ENCODE measurements at regions not wholly inside any gene's neighbourhood (a gene's known extent, or its start where the extent isn't known, plus 50 kb on each side); places are given as distances from the start of the nearest gene placed in this dataset.

DNA sequence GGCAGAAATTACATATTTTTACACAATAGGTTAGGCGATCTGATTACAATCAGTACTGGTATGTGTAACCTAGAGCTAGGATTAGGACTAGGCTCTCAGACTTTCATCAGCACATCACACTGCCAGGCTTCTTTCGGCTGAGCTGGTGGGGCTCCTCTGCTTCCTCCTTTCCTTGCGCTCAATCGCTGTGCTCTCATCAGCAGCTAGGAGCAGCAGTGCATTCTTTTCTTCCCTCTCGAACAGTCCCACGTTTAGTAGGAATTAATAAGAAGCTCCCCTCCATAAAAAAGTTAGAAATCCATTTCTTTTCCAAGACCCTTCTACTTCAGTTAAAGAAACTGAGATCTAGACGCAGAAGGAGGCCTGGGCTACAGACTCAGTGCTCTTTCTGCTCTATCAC, 350.4 kb downstream of the SPRY1 start:
- no peak for DNase-seq (ENCODE audit: low read depth)

DNA sequence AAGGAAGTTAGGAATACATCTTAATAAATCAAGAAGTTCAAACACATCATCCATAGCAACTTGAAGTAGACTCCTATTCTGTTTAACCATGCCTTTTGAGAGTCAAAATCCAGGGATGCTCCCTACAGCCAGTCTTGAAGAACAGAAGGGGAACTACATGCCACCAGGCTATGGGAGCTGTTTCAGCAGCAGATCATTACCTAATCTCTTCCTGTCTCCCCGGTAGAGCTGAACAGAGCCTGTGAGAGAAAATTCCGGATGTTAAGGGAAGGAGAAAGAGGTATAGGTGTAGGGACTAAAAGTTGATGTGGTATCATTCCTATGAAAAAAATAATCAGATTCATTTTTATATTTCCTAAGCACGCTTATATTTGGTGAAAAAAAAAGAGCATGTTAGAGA, 352.2 kb downstream of the SPRY1 start:
- no peak for DNase-seq (ENCODE audit: low read depth)

DNA sequence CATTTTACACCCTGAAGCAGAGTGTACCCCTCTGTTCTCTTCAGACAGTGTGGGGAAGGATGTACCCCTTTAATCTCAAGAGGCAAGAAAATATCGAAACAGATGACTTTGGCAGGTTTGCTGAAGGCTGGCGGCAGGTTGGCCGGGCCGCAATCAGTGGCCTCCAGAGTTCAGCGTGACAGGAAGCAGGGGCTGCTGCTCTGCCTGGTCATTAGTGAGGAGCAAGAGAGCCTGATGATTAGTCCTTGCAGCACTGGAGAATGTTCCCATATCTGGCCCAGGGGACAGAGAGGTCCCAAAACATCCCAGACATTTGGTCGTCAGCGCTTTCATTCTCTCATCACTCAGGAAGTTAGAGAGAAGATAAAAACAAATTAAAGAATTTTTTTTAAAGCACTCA, 352.8 kb downstream of the SPRY1 start:
- DNase-seq (ENCODE audit: low read depth) = no peak

DNA sequence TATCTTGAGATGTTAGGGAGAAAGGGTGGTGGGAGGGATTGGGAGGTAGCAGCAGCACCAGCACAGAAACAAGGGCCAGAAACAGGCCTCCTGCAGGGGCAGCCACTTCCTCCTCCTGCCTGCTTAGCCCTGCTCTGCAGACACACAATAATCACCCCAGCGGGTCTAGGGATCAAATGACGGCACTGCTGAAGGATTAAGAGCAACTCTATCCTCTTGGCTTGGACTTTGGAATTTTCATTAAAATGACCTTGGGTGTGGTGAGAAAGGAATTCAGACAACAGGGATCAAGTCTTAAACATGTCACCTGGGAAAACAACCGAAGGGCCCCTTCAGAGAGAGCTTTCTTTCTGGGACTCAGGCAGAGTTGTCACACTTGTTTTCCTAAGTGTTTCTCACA, 353.4 kb downstream of the SPRY1 start:
- no peak for DNase-seq (ENCODE audit: low read depth)

DNA sequence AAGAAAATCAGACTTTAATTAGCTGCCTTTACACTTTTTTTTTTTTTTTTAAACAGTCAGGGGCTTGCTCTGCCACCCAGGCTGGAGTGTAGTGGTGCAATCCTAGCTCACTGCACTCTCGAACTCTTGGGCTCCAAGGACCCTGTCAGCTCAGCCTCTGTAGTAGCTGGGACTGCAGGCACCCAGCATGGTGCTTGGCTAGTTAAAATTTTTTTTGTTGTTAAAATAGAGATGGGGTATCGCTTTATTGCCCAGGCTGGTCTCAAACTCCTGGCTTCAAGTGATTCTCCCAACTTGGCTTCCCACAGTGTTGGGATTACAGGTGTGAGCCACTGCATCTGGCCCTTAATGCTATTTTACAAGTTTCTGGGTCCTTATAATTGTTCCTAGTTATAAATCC, 359.1 kb downstream of the SPRY1 start:
- DNase-seq (ENCODE audit: low read depth) = no peak

DNA sequence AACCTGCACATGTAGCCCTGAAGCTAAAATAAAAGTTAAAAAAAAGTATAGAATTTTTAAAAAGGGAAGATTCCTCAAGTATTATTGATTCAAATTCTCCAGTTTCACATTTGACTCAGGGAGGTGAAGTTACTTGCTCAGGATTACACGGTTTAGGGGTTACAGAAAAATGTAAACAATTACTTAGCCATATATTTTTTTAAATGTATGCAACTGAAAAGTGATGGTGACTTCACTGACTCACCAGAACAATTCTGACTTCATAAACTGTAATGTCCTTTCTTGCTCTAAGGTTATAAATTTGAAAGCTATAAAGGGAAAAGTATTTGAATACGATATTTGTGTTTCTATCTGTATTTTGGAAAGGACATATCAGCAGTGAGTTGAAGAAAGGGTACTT, 371.2 kb downstream of the SPRY1 start:
- no peak for DNase-seq (ENCODE audit: low read depth)

DNA sequence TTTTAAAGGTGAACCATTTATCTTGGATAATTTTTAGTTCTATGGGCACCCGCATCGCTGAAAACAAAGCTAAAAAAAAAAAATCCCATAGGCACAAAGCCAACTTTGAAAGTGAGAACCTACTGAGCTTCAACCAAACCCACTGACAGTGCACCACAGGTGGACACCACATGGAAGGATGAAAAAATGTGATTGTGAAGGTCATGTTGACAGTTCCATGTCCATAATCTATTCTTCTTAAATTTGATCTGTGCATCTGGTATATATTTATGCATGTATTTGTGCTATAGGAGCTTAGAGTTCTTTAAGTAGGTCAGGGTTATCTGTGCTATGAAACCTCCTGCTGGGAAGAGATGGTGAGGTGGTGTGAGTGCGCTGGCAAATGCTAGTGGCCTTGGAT, 374.3 kb downstream of the SPRY1 start:
- DNase-seq (ENCODE audit: low read depth) = no peak

DNA sequence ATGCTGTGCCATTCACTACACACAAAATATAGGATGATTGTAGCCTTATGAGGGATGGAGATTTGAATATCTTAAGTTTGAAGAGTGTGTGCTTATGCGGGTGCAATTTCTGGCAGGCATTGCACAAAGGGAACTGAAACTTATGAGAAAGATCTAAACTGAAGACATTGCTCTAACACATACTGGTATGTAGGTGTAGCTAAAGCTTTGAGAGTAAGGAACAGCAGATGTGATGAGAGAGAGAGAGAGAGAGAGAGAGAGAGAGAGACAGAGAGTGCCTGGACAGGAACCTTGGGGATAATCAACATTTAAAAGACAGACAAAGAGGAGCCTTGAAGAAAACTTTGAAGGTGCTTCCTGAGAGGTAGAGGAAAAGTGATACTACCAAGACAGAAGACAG, 379.7 kb downstream of the SPRY1 start:
- no peak for DNase-seq (ENCODE audit: low read depth)

DNA sequence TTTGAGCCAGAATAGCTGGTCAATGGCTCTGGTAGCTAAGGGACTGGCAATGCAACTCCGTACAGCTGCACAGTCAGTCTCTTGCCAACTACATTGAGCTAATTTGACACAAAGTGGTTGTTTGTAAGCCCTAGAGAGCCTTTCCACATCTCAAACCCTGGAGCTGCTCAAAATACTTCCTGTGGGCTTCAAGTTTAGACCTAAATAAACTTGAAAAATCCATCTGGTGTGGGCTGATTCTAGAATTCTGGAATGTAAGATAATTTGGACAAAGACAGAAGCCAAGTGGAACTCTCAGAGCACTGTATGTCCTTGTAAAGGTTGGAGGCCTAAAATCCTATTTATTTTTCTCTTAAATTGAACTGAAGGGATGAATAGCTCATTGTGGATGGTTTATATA, 380.8 kb downstream of the SPRY1 start:
- no peak for DNase-seq (ENCODE audit: low read depth)

DNA sequence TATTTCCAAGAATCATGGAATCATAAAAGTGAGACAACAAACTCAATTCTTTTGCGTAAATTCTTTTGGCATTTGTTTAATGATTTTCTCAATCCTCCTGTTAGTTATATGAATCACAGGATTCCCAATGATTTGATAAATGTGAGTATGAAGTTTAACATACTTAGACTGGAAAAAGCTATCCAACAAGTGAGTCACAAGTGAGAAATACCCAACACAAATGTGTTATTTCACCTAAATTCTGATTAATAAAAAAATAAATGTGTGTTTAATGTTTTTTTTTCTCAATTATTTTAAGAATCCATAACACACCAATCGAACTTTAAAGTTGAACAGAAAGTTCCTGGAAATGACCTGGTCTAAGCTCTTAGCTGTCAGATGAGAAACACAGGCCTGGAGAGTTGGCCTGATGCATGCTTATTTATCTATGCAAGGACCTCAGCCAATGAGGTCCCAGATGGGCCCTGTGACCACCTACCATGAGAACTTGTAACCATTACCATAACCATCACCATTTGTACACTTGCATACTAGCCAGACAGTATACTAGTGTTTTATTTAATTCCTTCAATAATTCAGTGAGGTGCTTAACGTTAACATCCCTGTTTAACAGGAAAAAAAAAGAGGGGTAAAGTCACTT, 386.7 kb downstream of the SPRY1 start:
- no peak for DNase-seq (ENCODE audit: low read depth)

DNA sequence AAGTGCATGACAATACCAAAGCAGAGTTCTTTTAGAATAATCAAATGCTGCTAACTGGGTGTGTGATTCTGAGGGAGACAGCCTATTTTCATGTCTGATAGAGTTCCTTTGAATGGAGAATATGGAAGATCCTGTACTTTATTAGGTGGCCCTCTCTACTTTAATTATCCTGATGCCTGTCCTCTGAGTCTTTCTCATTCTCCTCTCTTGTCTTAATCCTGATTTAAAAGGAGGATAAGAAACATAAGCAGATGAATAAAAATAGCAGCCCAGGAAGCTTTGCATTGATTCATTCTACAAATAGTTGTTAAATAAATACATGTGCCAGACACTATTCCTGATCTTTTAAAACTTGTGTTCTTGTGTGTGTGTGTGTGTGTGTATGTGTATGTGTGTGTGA, 387.3 kb downstream of the SPRY1 start:
- no peak for DNase-seq (ENCODE audit: low read depth)

DNA sequence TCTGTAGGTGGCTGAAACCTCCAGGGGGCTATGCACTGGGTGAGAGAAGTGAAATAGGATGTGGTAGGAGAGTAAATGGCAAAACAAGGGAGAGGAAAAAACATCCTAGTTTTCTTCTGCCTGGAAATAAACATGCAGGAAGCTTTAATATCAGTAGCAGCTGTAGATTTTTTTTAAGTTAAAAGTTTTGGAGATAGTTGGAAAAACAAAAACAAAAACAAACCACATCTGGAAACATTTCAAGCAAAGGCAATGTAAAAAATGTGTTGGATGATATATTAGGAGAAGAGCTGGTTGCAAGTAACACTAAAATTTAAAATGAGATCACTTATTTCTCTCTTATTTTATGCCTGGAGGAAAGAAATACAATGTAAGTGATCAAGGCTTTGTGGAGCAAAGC, 388.0 kb downstream of the SPRY1 start:
- no peak for DNase-seq (ENCODE audit: low read depth)

DNA sequence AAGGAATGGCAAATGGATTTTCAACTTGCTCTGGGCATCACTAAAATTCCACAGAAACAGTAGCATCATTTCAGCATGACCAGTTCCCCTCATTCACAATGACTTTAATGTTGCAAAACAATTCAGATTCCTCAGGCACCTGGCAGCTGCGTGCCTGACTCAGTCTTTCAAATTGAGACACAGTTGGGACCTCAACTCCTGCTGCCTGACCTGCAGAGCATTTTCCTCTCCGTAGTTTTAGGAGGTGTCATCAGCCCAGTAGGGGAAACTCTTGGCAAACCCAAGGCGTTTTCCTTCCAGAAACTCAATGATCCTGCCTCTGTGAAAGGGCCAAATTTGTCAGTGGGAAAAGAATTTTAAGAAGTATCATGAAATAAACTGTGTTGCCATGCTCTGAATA, 388.9 kb downstream of the SPRY1 start:
- DNase-seq (ENCODE audit: low read depth) = no peak

DNA sequence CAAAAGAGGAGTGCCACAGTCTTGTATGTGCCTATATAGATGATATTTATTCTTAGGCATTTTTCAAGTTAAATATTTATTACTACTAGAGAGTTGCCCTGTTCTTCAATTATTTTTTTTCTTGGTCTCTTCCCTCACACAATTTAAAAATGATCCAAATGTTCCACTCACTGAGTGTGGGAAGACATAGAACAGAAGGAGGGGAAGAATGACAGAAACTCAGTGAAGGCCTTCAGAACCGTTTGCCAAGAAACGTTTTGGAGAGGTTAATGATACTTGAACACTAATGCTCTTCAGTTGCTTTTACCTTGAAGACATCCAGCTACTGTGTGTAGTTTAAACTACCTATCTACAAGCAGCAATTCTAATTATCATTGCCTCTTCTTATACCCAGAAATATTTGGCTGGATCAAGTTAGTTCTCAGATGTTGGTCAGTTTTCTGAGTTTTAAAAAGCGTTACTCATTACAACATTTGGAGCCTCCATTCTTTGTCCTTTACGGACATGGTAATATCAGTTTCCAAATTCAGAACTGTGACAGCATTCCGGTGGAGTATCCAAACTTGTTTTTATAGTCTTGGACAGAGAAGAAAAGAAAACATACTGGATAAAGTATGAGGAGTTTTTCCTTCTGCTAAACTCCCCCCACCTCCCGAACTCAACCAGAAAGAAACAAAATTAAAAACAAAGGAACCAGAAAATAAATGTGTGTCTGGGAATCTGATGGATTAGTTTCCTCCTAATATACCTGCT, 389.7 kb downstream of the SPRY1 start:
- no peak for DNase-seq (ENCODE audit: low read depth)

DNA sequence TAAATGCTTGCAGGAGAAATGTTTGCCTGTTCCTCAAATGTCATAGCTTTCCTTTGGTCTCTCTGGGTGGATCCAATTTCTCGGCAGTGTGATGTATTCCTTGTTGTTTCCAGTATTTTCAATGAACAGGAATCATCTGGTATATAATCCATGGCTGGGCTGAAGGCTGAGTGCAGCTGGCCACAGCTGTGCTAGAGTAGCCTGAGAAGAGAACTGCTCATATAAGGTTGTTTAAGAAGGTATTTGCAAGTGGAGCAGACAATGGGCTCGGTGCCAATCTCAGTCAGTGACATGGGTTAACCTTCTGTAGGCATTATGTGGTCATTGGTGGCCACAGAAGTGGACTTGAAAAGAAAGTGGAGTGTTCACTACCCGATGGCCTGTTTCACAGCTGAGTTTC, 390.3 kb downstream of the SPRY1 start:
- no peak for DNase-seq (ENCODE audit: low read depth)

DNA sequence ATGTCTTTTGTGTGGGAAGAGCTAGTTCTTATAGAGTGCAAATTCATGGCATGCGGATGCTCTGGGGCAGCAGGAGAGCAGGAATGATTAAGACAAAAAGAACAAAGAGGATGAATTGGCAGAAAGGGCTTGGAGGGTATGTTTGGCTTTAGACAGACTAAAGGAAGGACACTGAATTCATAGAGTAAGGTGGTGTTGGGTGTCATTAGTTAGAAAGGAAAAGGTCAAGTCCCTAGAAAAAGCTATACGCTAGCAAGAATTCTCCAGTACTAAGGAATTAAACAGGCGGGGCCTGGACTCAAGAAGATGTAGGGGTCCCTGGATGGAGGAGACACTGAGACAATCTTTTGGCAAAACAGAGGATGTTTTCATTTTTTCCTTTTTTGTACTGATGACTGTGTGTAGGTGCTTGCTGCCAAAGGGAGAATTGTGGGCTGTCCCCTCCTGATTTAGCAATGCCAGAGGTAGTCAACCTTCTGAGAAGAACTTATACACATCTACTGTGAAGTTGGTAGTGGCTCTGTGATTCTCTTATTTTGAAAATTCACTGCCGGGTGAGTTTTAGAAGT, 391.0 kb downstream of the SPRY1 start:
- no peak for DNase-seq (ENCODE audit: low read depth)

DNA sequence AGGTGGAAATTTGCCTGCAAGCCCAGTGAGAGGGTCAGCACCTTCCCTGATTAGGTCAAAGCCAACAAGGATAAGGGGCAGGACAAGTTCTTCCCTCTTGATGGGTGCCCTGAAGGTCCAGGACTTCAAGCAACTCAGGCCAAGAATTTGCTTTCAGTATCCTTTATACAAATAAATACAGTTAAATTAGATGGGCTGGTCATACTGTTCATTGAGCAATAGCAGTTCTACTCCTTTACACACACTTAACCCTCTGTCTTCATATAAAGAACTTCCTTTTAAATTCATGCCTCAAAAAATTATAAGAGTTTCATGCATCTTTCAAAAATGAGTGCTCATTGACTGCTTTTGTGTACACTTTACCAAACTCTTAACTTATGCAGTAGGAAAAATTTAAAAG, 392.0 kb downstream of the SPRY1 start:
- DNase-seq (ENCODE audit: low read depth) = no peak

DNA sequence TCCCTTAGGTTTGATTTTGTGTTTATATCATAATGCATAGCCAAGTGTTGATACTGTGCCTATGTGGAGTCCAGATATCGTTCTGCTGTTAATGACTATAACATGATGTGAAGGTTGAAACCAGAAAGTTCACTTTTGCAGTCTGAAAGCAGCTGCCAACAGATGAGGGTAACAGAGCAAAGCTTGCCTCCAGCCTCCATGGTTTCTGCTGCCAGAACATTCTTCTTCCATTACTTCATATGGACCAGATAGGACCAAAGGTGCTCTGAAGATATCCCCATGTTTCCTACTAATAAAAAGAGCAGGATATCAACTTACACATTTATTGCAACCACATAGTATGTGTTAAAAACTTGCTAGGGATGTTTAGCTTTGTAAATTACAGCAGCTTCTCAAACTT, 394.1 kb downstream of the SPRY1 start:
- no peak for DNase-seq (ENCODE audit: low read depth)

DNA sequence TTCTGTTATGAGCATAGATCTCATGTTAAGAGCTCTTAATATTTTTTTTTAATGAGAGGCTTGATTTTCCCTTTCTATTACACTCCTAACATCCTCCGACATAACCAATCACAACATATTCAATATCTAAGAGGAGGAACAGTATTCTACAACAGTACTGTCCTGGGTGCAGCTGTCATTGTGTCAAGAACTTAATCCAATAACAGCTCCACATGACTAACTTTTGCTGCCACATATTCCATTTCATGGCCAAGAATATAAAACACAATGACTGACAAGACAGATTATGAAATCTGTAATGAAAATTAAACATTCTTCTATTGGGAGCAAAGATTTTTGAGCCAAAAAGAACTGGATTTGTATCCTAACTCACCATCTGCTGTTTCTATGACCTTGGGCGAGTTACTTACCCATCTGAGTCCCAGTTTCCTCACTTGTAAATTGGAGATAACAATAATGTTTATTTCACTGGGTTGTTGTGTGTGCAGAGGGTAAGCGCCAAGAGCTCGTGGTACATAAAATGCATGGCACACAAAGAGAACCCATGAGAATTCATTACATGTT, 405.6 kb downstream of the SPRY1 start:
- no peak for DNase-seq (ENCODE audit: low read depth)

DNA sequence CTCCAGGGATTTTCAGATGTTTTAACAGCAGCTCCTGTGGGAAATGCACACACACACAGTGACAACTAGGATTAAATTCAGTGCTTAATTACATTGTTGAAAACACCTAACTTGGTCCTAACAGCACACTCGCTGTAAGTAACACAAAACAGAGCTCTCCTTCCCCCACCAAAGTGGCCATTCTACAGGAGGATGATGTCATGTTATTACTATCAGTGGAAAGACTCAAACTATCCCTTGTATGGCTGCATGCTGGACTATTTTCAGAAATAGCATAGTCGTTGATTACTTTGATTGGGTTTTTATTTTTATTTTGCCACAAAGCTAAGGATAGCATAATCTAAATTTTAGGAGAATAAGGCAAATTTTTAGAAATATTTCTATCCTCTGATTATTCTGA, 406.3 kb downstream of the SPRY1 start:
- DNase-seq (ENCODE audit: low read depth) = no peak

DNA sequence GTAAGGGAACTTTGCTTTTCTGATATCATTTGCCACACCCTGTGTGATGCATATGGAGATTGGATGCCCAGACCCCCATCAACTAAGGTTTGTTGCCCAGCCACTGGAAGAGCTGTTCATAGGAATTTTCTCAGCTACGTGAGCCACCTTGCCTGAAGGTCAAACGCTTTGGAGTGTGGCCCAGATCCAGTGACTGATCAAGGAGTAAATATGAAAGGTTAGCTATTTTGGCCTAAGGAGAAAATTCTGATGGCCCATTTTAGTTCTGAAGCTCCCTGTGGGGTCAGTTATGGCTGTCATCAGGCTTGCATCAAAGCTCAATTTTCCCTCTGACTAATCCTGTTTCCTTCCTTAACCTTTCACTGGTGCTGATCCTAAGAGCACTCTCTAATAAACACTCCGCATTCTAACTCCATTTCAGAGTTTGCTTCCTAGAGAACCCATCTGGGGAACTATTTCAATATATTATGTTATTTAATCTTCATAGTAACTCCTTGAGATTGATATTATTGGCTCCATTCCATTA, 407.7 kb downstream of the SPRY1 start:
- no peak for DNase-seq (ENCODE audit: low read depth)

DNA sequence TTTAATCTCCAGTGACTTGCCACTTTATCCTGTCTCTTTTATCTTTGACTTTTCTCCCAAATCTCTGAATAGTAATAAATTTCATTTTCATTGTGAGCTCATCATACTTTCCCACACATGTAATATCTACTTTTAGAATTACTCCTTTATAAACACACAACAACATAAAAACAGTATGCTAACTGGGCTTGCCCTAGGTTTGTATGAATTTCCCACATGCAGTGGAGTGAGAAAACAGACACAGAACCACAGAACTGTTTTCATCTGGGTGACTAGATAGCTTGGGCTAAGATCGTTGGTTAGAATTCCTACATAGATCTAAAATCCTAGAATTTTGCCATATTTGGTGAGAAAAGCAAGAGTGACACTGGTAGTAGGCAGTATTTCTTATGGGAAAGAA, 409.5 kb downstream of the SPRY1 start:
- no peak for DNase-seq (ENCODE audit: low read depth)

DNA sequence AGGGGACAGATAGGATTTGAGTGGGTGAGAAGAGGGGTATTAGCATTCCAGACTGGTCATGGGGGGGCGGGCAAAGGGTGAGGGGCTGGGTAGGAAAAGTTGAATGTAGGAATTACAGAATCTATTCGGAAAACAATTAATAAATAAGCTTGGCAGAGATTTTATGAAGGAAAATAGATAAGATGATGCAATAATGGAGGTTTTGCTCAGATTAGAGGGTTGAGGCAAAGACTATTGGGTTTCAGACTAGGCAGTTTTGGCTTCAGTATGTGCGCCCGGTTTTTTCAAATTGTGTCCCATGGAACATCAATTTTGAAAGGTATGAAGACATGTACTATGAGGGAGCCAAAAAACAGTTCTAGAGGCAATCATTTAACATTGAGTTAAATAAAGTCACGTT, 410.6 kb downstream of the SPRY1 start:
- no peak for DNase-seq (ENCODE audit: low read depth)

Measured in stimulated activated CD8-positive, alpha-beta memory T cell treated with anti-CD3 and anti-CD28 coated beads, Interleukin-12 subunit alpha, Interleukin-12 subunit beta, amount 100 ng/mL, for 1 hour (primary cell).